H1 (cell line): ENCODE measurements at regions not wholly inside any gene's neighbourhood (a gene's known extent, or its start where the extent isn't known, plus 50 kb on each side); places are given as distances from the start of the nearest gene placed in this dataset.

Experiments used
- CTCF ChIA-PET: fragments of 300-600 bp; sonication (Branson Sonifier 250); formaldehyde crosslinking; loops from one replicate; lab custom pipeline; 2021; ENCODE audit not compliant: partially characterized antibody; lab: Charles Lee
- POLR2A ChIA-PET: fragments of 300-600 bp; sonication (Branson Sonifier 250); formaldehyde crosslinking; loops from one replicate; lab custom pipeline; 2021; ENCODE audit warnings: inconsistent platforms; ENCODE audit not compliant: partially characterized antibody; lab: Charles Lee
- DNase-seq, 2 experiments: peaks; one replicate each; pipeline versions ENCODE4 v3.0.0 to v3.0.0-alpha.2; 2010 to 2022; ENCODE audit warnings: low spot score in 2 of 2, low read depth in 1 of 2, mixed read lengths in 1 of 2
- FAIRE-seq: peaks from 2 replicates; lab custom pipeline; 2011; peaks lifted over from hg19 to GRCh38; lab: Jason Lieb, UNC
- H2AFZ ChIP-seq: 2 replicates; pipeline ENCODE4 v1.8.1; 2012; ENCODE audit warnings: low read length, inconsistent platforms
- H2AK5ac ChIP-seq: 2 replicates; pipeline ENCODE4 v1.6.1; 2013; ENCODE audit warnings: low read depth, low read length
- H2BK120ac ChIP-seq: replicated peaks from 2 replicates; pipeline ENCODE3; 2013; ENCODE audit warnings: low read depth, low read length, inconsistent platforms
- H2BK12ac ChIP-seq: 2 replicates; pipeline ENCODE4 v1.6.1; 2013; ENCODE audit warnings: low read depth, low read length
- H2BK15ac ChIP-seq: 2 replicates; pipeline ENCODE4 v1.6.1; 2013; ENCODE audit warnings: low read length
- H2BK20ac ChIP-seq: 2 replicates; pipeline ENCODE4 v1.6.1; 2013; ENCODE audit warnings: low read length
- H2BK5ac ChIP-seq: 2 replicates; pipeline ENCODE4 v1.6.1; 2013; ENCODE audit warnings: low read depth, low read length
- H3K14ac ChIP-seq: 2 replicates; pipeline ENCODE4 v1.6.1; 2013; ENCODE audit warnings: inconsistent platforms; ENCODE audit not compliant: insufficient read length
- H3K18ac ChIP-seq: 2 replicates; pipeline ENCODE4 v1.6.1; 2013; ENCODE audit warnings: low read length; ENCODE audit errors: extremely low read depth
- H3K23ac ChIP-seq: 2 replicates; pipeline ENCODE4 v1.6.1; 2013; ENCODE audit warnings: inconsistent platforms; ENCODE audit not compliant: insufficient read length
- H3K23me2 ChIP-seq: 2 replicates; pipeline ENCODE4 v1.6.1; 2013; ENCODE audit warnings: low read depth, low read length
- H3K27ac ChIP-seq: 2 replicates; pipeline ENCODE4 v1.6.1; 2011; ENCODE audit warnings: low read depth, low read length, inconsistent platforms
- H3K27me3 ChIP-seq, 4 experiments: replicated peaks in 1 of 4; 1 replicate in 1 of 4; 2 replicates in 3 of 4; pipeline versions ENCODE4 v1.6.1 to v1.8.1; 2011 to 2013; ENCODE audit warnings: low read length in 3 of 4, mild to moderate bottlenecking in 3 of 4, inconsistent platforms in 2 of 4, mixed read lengths in 2 of 4, moderate library complexity in 1 of 4; ENCODE audit not compliant: control insufficient read depth in 3 of 4, insufficient read depth in 3 of 4; ENCODE audit errors: extremely low read depth in 1 of 4
- H3K36me3 ChIP-seq, 4 experiments: 2 replicates each; pipeline versions ENCODE4 v1.6.1 to v1.8.1; 2011 to 2013; ENCODE audit warnings: mild to moderate bottlenecking in 4 of 4, low read length in 3 of 4, moderate library complexity in 2 of 4, control low read depth in 1 of 4, inconsistent platforms in 1 of 4; ENCODE audit not compliant: insufficient read depth in 4 of 4, control insufficient read depth in 2 of 4
- H3K4ac ChIP-seq: replicated peaks from 2 replicates; pipeline ENCODE3; 2013; ENCODE audit warnings: low read length, low read depth, mixed read lengths, inconsistent platforms; ENCODE audit not compliant: insufficient read length
- H3K4me1 ChIP-seq, 4 experiments: replicated peaks in 1 of 4; 1 replicate in 1 of 4; 2 replicates in 3 of 4; pipeline versions ENCODE4 v1.6.1 to v1.8.1; 2011 to 2013; ENCODE audit warnings: low read length in 3 of 4, inconsistent platforms in 2 of 4, mixed read lengths in 1 of 4; ENCODE audit not compliant: insufficient read depth in 4 of 4, control insufficient read depth in 3 of 4
- H3K4me2 ChIP-seq, 2 experiments: 2 replicates each; pipeline versions ENCODE4 v1.6.1 to v1.8.1; 2011 to 2013; ENCODE audit warnings: low read depth in 2 of 2, low read length in 2 of 2, control low read depth in 1 of 2, inconsistent platforms in 1 of 2, mild to moderate bottlenecking in 1 of 2; ENCODE audit not compliant: insufficient read depth in 1 of 2
- H3K4me3 ChIP-seq, 4 experiments: fragments of 200-600, 300-600 bp in 1 of 4; sonication (generic), shearing (Covaris generic), sonication (Bioruptor Twin) in 1 of 4; 2 replicates each; pipeline versions ENCODE4 v1.5.1 to v1.8.1; 2011 to 2016; ENCODE audit warnings: low read length in 4 of 4, low read depth in 3 of 4, control low read depth in 2 of 4, inconsistent platforms in 2 of 4, mild to moderate bottlenecking in 2 of 4, mixed read lengths in 1 of 4, moderate library complexity in 1 of 4; ENCODE audit not compliant: insufficient read depth in 2 of 4; ENCODE audit errors: extremely low read depth in 1 of 4
- H3K56ac ChIP-seq: replicated peaks from 2 replicates; pipeline ENCODE3; 2013; ENCODE audit warnings: low read depth, mild to moderate bottlenecking, mixed read lengths, low read length, inconsistent platforms; ENCODE audit not compliant: insufficient read length
- H3K79me1 ChIP-seq: 2 replicates; pipeline ENCODE4 v1.6.1; 2013; ENCODE audit warnings: low read depth, low read length, control low read depth
- H3K79me2 ChIP-seq, 2 experiments: 2 replicates each; pipeline versions ENCODE4 v1.6.1 to v1.8.1; 2012 to 2013; ENCODE audit warnings: low read length in 2 of 2, mild to moderate bottlenecking in 2 of 2, inconsistent platforms in 1 of 2; ENCODE audit not compliant: insufficient read depth in 2 of 2, control insufficient read depth in 1 of 2
- H3K9ac ChIP-seq, 4 experiments: replicated peaks in 1 of 4; 1 replicate in 1 of 4; 2 replicates in 3 of 4; pipeline versions ENCODE4 v1.6.1 to v1.8.1; 2011 to 2013; ENCODE audit warnings: low read depth in 3 of 4, low read length in 3 of 4, control low read depth in 2 of 4, mild to moderate bottlenecking in 2 of 4, moderate library complexity in 2 of 4, inconsistent platforms in 1 of 4; ENCODE audit errors: extremely low read depth in 1 of 4
- H3K9me3 ChIP-seq, 2 experiments: 2 replicates each; pipeline versions ENCODE4 v1.6.1 to v1.8.1; 2012 to 2013; ENCODE audit warnings: mild to moderate bottlenecking in 2 of 2, moderate library complexity in 2 of 2, control low read depth in 1 of 2, inconsistent platforms in 1 of 2, low read depth in 1 of 2, low read length in 1 of 2, mixed read lengths in 1 of 2; ENCODE audit not compliant: insufficient read depth in 2 of 2
- H4K20me1 ChIP-seq, 2 experiments: replicated peaks in 1 of 2; 2 replicates each; pipeline versions ENCODE3 to v1.8.1; 2011 to 2013; ENCODE audit warnings: inconsistent platforms in 2 of 2, low read length in 2 of 2, mild to moderate bottlenecking in 1 of 2; ENCODE audit not compliant: insufficient read depth in 2 of 2, control insufficient read depth in 1 of 2
- H4K5ac ChIP-seq: 2 replicates; pipeline ENCODE4 v1.6.1; 2013; ENCODE audit warnings: low read length, low read depth, mixed read lengths, inconsistent platforms; ENCODE audit not compliant: insufficient read length
- H4K8ac ChIP-seq: 2 replicates; pipeline ENCODE4 v1.8.0; 2013; ENCODE audit warnings: mild to moderate bottlenecking, moderate library complexity, low read length, inconsistent platforms; ENCODE audit not compliant: insufficient read depth; ENCODE audit errors: extremely low read depth
- H4K91ac ChIP-seq: replicated peaks from 2 replicates; pipeline ENCODE3; 2013; ENCODE audit warnings: low read length, mixed read lengths, inconsistent platforms; ENCODE audit not compliant: insufficient read length
- BCL11A ChIP-seq, 2 experiments: IDR thresholded peaks; one replicate each; pipeline ENCODE4 v1.6.1; 2011; ENCODE audit warnings: low read depth in 2 of 2, low read length in 2 of 2, mild to moderate bottlenecking in 2 of 2
- CHD2 ChIP-seq: IDR thresholded peaks from 2 replicates; pipeline ENCODE4 v1.6.1; 2012; ENCODE audit warnings: low read length, improper control_type of control experiment
- EGR1 ChIP-seq: IDR thresholded peaks from 2 replicates; pipeline ENCODE4 v1.6.1; 2011; ENCODE audit warnings: low read depth, low read length, borderline replicate concordance
- JUN ChIP-seq: IDR thresholded peaks from 2 replicates; pipeline ENCODE4 v1.6.1; 2011; ENCODE audit warnings: low read depth, mild to moderate bottlenecking, improper control_type of control experiment, low read length
- KDM1A ChIP-seq: fragments of 200-600, 300-600 bp; sonication (generic); IDR thresholded peaks from 2 replicates; pipeline ENCODE4 v1.7.1; 2016; ENCODE audit warnings: mild to moderate bottlenecking, low read length, borderline replicate concordance
- NANOG ChIP-seq: IDR thresholded peaks from 2 replicates; pipeline ENCODE4 v1.6.1; 2011; ENCODE audit warnings: low read length, low read depth, mild to moderate bottlenecking, inconsistent platforms; ENCODE audit not compliant: insufficient read depth, poor library complexity, severe bottlenecking
- NRF1 ChIP-seq: IDR thresholded peaks from 2 replicates; pipeline ENCODE4 v1.6.1; 2011; ENCODE audit warnings: mild to moderate bottlenecking, low read depth, low read length, improper control_type of control experiment
- RFX5 ChIP-seq: IDR thresholded peaks from 2 replicates; pipeline ENCODE4 v1.6.1; 2011; ENCODE audit warnings: low read depth, low read length, improper control_type of control experiment, borderline replicate concordance
- SIX5 ChIP-seq: IDR thresholded peaks from 2 replicates; pipeline ENCODE4 v1.6.1; 2011; ENCODE audit warnings: mild to moderate bottlenecking, low read depth, low read length
- SRF ChIP-seq: IDR thresholded peaks from 2 replicates; pipeline ENCODE4 v1.6.1; 2011; ENCODE audit warnings: mild to moderate bottlenecking, low read depth, low read length, moderate library complexity
- TCF12 ChIP-seq: IDR thresholded peaks from 2 replicates; pipeline ENCODE4 v1.6.1; 2011; ENCODE audit warnings: low read depth, mild to moderate bottlenecking, low read length
- USF2 ChIP-seq: IDR thresholded peaks from 2 replicates; pipeline ENCODE4 v1.6.1; 2011; ENCODE audit warnings: low read length, improper control_type of control experiment
- YY1 ChIP-seq: IDR thresholded peaks from 2 replicates; pipeline ENCODE4 v1.6.1; 2011; ENCODE audit warnings: low read depth, mild to moderate bottlenecking, low read length
- WGBS, 2 experiments: shearing (Covaris generic) in 1 of 2; methylation state at CpG; one replicate each; pipeline versions ENCODE4 v1.1.6 to v1.1.7; 2013 to 2015; ENCODE audit warnings: low lambda C conversion rate in 2 of 2, mixed read lengths in 2 of 2, inconsistent platforms in 1 of 2, low coverage in 1 of 2, missing lambda C conversion rate in 1 of 2; ENCODE audit not compliant: insufficient replicate concordance in 2 of 2, insufficient coverage in 1 of 2, insufficient read length in 1 of 2; ENCODE audit errors: extremely low coverage in 1 of 2, missing lambda C conversion rate in 1 of 2; 5-methylcytosine and 5-hydroxymethylcytosine counted together

- no peak overlapping the region for H2AK5ac ChIP-seq
- no peak overlapping the region for H3K4me2 ChIP-seq
- no peaks in the 10 kb centered on the region for H3K79me1 ChIP-seq
- no peak overlapping the region for H3K4ac ChIP-seq
- no peaks in the 10 kb centered on the region for H3K36me3 ChIP-seq
- no peaks in the 10 kb centered on the region for H4K20me1 ChIP-seq
- no peak overlapping the region for H2BK5ac ChIP-seq
- ChIA-PET POLR2A (interaction anchor here (1.1 kb wide), 1 partner anchor 312 kb away, joined by 3 read pairs; no protein-coding TSS in a partner anchor), CTCF (interaction anchor here (1.2 to 2.3 kb wide), 3 partner anchors 11 to 40 kb away, joined by 3 to 4 read pairs (median 4); no protein-coding TSS in a partner anchor)
- H2BK15ac ChIP-seq = no peak overlapping the region
- H3K4me1 ChIP-seq = peaks cover 0 to 10% (median 3%) of the 10 kb centered on the region in 4 experiments; a peak in 2 of 7 replicates
- H3K18ac ChIP-seq = no peak overlapping the region
- no peak overlapping the region for H2BK20ac ChIP-seq
- H2BK12ac ChIP-seq = no peak overlapping the region
- no peak overlapping the region for H4K8ac ChIP-seq
- no peak overlapping the region for H4K91ac ChIP-seq
- no peaks in the 10 kb centered on the region for H3K79me2 ChIP-seq
- no peak overlapping the region for H3K27ac ChIP-seq
- DNase-seq (no peak), FAIRE-seq (no peak)
- H3K23ac ChIP-seq = no peak overlapping the region
- H3K56ac ChIP-seq = no peak overlapping the region
- H3K9me3 ChIP-seq = no peaks in the 10 kb centered on the region
- H3K23me2 ChIP-seq = no peaks in the 10 kb centered on the region
- no peak overlapping the region for H3K4me3 ChIP-seq
- H4K5ac ChIP-seq = no peak overlapping the region
- no peak overlapping the region for H3K9ac ChIP-seq
- H3K14ac ChIP-seq = no peak overlapping the region
- H2AFZ ChIP-seq = no peak overlapping the region
- no peaks in the 10 kb centered on the region for H3K27me3 ChIP-seq
- no peak overlapping the region for H2BK120ac ChIP-seq
- 92% methylated on average over 6 of the region's 6 CpGs; no CpG with 5 or more reads in 1 of the 2 experiments for WGBS, 2 experiments
- TF ChIP-seq CHD2 = no peak
- no peak for TF ChIP-seq RFX5
- no peak for TF ChIP-seq YY1
- no peak for TF ChIP-seq NRF1
- no peak for TF ChIP-seq JUN
- TF ChIP-seq TCF12 = no peak
- TF ChIP-seq KDM1A = no peak
- TF ChIP-seq SIX5 = no peak
- TF ChIP-seq USF2 = no peak
- no peak for TF ChIP-seq SRF
- no peak for TF ChIP-seq NANOG
- TF ChIP-seq BCL11A (IDR thresholded peaks at IDR 0.05; ENCODE audit: low read depth in 2 of 2, low read length in 2 of 2) = no peak
- TF ChIP-seq EGR1 = no peak
These were observed 113.4 kb upstream of the TRIM2 start for GRCh38 chr4:153090670-153091385.
